ENCODE measurements at regions not wholly inside any gene's neighbourhood (a gene's known extent, or its start where the extent isn't known, plus 50 kb on each side); places are given as distances from the start of the nearest gene placed in this dataset.

GRCh38 chr18:27447930-27448329, 262.8 kb upstream of the CHST9 start:
- no peak for FAIRE-seq

- no peak for FAIRE-seq
Observed at GRCh38 chr18:27447451-27447881, 262.4 kb upstream of the CHST9 start.

- FAIRE-seq, result no peak
Observed at GRCh38 chr18:27430595-27430994, 245.5 kb upstream of the CHST9 start.

- no peak for FAIRE-seq
Observed at GRCh38 chr18:27428716-27429475, 243.8 kb upstream of the CHST9 start.

GRCh38 chr18:27428120-27428519, 243.0 kb upstream of the CHST9 start:
- FAIRE-seq, result no peak

GRCh38 chr18:27423581-27423980, 238.5 kb upstream of the CHST9 start:
- FAIRE-seq, result no peak

DNA sequence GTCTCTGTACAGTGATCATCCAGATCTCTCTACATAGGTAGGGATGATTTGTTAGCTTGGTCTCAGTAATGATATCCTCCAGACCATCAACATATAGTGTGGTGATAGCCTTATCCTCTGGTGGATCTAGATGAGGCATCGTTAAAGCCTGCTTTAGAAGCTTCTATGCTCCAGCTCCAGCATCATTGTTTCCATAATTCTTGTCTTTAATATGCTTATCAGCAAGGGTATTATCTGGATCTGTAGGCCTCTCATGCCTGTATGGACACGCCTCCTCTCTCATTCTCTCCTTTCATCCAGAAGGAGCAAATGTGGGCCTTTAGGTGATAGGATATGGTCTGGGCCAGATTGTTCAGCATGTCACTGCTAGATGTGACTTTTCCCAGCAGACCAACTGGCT, 234.5 kb upstream of the CHST9 start:
- FAIRE-seq, result no peak

GRCh38 chr18:27415495-27415894, 230.4 kb upstream of the CHST9 start:
- no peak for FAIRE-seq

DNA sequence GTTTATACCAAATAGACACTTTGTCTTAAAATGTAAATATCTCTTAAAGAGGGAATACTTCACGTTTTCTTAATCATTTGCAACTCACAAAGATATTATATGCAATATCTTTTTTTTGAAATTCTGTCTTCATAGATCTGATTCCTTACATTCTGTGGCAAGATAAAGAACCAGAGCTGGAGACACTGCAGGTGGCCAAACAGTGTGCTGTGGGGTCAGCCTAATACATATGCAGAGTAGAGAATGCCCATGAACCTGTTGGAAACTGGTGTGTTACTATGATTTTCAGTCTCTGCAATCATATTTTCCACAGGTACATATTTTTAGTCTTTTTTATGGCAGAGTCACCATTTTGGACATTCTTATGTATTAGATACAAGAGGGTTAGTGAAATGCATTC, 229.6 kb upstream of the CHST9 start:
- FAIRE-seq, result no peak

DNA sequence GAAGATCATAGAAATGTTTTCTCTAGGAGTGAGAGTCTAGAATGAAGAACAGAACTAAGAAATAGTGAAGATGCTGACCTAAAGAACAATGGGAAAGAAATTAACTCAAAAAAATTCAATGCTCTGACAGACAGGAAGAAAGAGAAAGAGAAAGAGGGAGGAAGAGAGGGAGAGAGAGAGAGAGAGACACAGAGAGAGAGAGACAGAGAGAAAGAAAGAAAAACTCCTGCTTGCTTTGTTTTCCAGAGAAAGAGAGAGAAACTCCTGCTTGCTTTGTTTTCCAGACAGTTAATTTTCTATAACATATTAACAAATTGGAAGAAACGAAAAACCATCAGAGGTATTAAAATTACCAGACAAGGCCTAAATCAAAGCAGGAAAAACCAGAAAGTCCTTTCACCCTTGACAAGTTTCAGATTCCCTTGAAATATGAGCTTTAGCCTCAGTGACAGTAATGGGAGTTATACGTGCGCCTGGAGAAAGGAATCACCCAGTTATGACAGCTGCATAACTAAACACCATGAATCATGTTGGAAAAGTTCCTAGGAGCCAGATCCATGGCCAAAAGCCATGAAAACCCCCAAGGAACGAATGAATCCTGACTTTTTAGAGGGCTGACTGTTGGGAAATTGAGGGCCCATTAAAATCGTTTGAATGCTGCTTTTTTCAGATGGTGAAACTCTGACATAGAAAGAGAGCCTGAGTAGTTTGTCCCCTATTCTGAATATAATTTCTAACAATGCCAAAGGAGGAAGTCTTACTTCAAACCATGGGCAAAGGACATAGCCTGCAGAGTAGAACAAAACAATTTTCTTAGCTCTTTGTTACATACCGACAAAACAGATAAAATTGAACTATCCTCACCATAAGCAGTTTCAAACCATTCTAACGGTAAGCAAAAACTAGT, 228.6 kb upstream of the CHST9 start:
- FAIRE-seq, result no peak

DNA sequence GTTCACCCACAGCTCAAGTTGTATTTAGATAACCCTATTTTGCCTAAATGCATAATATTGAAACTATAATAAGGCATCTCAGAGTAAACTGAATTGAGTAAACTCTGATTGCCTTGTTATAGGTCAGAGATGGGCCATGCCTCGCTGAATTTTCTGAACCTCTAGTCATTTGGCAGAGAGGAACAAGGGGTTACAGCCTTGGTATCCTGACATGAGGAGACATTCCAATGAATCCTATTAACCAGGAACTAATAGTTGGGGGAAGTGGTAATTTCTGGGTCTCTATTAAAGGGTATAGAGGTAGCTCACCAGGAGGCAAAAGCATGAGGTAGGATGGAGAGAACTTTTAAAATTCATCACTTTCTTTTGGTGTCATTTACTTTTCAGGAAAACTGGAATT, 227.4 kb upstream of the CHST9 start:
- no peak for FAIRE-seq

- no peak for FAIRE-seq
Observed at GRCh38 chr18:27411911-27412310, 226.8 kb upstream of the CHST9 start.

- FAIRE-seq, result no peak
Observed at GRCh38 chr18:27411013-27411412, 225.9 kb upstream of the CHST9 start.

- FAIRE-seq, result no peak
Observed at GRCh38 chr18:27404855-27405254, 219.7 kb upstream of the CHST9 start.

GRCh38 chr18:27400001-27400400, 214.9 kb upstream of the CHST9 start:
- FAIRE-seq, result no peak

- no peak for FAIRE-seq
Observed at GRCh38 chr18:27395752-27396151, 210.6 kb upstream of the CHST9 start.

GRCh38 chr18:27394687-27395086, 209.6 kb upstream of the CHST9 start:
- FAIRE-seq, result no peak

- FAIRE-seq, result no peak
Observed at GRCh38 chr18:27382567-27383216, 197.6 kb upstream of the CHST9 start.

GRCh38 chr18:27378431-27379095, 193.5 kb upstream of the CHST9 start:
- no peak for FAIRE-seq

DNA sequence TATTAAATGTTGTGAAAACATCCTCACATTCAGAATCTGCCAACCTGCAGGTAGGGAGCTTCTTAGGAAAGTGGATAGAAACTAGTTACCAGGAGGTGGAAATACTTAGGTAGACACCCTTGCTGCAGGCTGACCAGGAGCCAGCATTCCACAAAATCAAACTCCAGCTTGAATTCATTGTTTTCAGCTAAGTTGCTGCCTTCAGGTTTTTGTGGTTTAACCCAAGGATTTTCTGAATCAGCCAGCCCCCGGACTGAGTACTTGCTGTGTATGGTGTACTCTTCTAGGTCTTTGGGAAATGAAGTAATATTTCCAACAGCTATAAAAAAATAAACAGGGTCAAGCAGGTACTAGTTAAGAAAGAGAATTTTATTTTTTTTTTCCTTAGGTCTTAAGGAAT, 192.1 kb upstream of the CHST9 start:
- FAIRE-seq, result no peak

DNA sequence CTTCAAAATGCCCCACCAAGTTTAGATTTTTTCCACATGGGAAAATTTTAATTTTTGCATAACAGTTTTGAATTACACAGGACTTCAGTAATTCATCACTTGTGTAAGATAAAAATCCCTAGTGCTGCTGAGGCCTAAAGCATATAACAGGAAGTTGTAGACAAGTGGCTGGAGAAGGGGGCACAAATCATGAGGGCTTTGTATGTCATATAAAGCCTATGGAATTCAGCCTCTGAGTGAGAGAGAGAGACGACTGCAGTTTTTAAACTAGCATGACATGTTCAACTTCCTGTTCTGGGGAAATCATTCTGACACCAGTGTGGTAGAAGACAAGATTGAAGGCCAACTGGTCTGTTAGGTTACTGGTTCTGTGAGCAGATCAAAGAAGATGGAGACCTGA, 187.3 kb upstream of the CHST9 start:
- FAIRE-seq, result no peak

DNA sequence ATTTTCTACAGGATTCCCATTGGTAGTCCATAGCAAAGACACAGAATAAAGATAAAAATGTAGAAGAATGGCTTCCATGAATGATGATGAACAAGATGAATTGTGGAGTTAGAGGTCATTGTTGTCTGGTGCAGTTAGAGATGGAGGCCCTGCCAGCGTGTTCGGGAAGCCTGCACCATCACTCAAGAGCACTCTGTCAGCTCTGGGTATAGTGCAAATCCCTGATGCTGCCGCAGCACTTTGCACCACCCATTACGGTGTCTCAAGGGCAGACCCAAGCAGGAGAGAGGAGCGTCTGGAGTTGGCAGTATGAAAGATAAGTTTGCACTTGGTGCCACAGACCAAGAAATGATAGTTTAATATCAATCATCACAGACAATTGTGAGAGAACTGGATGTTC, 181.6 kb upstream of the CHST9 start:
- no peak for FAIRE-seq

- FAIRE-seq, result no peak
Observed at GRCh38 chr18:27366151-27366550, 181.0 kb upstream of the CHST9 start.
